NCI-H446 (cell line): ENCODE measurements at regions not wholly inside any gene's neighbourhood (a gene's known extent, or its start where the extent isn't known, plus 50 kb on each side); places are given as distances from the start of the nearest gene placed in this dataset.
"Not testable (repeated sequence)": the region's sequence is repeated elsewhere in the genome, so short reads cannot be mapped to it uniquely, and the experiment has no call there.

Experiments used
- DNase-seq, 2 experiments: peaks; one replicate each; lab custom pipeline; 2025; lab: John Stamatoyannopoulos, UW

GRCh38 chr3:27556887-27557286 is 72.7 kb upstream of the SLC4A7 start:
- no peak for DNase-seq

DNA sequence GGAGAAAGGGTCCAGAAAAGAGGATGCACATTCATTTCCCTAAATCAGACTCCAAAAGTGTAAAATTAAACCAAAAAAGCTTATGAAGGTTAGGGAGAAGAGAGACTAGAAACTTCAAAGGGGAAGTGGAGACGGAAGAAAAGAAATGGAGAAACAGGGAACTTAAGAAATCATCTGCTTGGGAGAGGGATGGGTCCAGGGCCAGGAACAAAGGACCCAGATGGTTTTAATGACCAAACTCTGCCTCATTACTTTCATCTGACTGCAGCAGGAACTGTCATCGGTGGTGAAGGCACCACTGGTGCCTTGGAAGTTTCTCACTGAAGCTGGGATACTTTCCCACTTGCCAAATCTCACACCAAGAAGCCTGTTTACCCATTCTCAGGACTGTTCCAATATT is 70.5 kb upstream of the SLC4A7 start:
- no peak for DNase-seq

GRCh38 chr3:27553886-27554540 is 69.8 kb upstream of the SLC4A7 start:
- DNase-seq = no peak

GRCh38 chr3:27552708-27553107 is 68.5 kb upstream of the SLC4A7 start:
- not testable (repeated sequence) for DNase-seq

DNA sequence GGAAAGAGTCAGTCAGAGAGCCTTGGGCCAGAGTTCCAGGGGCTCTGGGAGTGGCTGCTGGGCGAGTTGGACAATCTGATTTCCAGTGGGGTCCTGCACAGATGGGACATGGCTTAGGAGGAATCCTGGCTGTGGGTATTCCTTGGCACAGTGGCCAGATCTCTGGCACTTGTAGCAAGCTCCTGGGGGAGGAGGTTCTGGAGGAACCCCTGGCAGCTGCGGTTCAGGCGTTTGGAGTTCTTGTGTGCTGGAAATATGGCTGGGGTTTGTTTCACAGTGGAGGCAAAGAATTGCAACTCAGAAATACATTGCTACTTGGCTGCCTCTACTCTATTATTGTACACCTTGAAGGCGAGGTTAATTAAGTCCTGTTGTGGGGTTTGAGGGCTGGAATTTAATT is 67.2 kb upstream of the SLC4A7 start:
- peak in 1 of 2 experiments; percentile 24 for DNase-seq

- DNase-seq = no peak
Observed at GRCh38 chr3:27545061-27545460, 60.9 kb upstream of the SLC4A7 start.

GRCh38 chr3:27544372-27544865 is 60.2 kb upstream of the SLC4A7 start:
- no peak for DNase-seq

DNA sequence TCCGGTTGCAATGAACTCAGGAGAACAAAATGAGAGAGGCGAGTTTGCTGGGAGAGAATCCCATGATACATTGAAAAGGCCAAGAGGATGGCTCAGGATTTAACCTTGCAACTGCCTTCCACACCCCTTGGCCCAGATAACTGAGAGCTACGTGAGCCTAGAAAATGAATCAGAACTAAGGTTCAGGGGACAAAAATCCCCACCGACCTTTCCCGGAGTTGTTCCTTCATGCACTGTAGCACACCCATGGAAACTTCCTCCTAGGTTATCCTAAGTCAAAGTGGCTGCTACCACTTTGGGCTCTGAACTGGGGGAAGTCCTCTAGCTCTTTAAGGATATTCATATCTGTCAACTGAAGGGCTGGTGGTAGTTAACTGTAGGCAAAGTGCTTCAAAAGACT is 58.3 kb upstream of the SLC4A7 start:
- DNase-seq = no peak

GRCh38 chr3:27540231-27540630 is 56.0 kb upstream of the SLC4A7 start:
- DNase-seq = no peak

GRCh38 chr3:27536491-27536890 is 52.3 kb upstream of the SLC4A7 start:
- DNase-seq = peak in 1 of 2 experiments; percentile 80

- peak in 1 of 2 experiments; percentile 3 for DNase-seq
Observed at GRCh38 chr3:27535809-27536392, 51.7 kb upstream of the SLC4A7 start.

DNA sequence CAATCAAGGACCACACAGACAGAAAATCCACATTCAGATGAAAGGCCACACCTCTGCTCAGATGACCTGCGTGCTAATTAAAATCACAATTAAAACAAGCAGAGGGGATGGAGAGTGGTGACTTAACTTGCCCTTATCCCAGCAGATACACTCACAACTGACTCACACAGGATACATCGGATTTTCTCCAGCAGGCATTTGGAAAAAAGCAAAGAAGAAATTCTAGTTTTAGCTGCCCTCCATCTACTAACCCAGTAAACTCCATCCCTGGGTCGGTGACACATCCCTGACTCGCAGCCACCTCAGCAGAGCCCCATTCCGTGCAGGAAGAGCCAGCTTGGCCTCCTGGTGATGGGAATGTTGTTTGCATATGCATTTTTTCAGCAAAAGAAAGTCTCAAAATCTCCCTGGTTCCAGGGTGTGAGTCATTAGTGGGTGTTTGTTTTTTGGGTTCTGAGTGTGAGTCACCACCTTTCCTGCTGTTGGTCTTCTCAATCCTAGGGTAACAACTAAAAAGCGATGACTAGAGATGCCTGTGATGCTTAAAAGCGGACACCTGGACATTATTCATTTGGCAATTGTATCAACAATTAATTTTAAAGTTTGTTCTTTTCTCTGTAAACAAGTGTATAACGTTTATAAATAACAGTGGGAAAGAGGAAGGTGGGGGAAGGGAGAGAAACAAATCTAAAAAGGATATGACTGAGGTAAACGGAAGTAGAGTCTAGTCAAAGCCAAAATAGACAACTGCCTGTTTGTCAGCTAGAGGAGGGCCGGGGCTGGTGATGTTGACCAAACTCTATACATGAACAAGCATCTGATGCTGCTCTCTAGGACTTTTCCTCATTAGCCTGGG is 49.8 kb upstream of the SLC4A7 start:
- peak; percentile 40 to 71 for DNase-seq
